HG02798 (cell line): ENCODE measurements at regions not wholly inside any gene's neighbourhood (a gene's known extent, or its start where the extent isn't known, plus 50 kb on each side); places are given as distances from the start of the nearest gene placed in this dataset.

Experiments used
- ATAC-seq: cut with Tn5 transposase; IDR thresholded peaks from one replicate; pipeline ENCODE4 v1.9.1; 2021; ENCODE audit warnings: mild to moderate bottlenecking; ENCODE audit not compliant: unreplicated experiment, poor library complexity

DNA sequence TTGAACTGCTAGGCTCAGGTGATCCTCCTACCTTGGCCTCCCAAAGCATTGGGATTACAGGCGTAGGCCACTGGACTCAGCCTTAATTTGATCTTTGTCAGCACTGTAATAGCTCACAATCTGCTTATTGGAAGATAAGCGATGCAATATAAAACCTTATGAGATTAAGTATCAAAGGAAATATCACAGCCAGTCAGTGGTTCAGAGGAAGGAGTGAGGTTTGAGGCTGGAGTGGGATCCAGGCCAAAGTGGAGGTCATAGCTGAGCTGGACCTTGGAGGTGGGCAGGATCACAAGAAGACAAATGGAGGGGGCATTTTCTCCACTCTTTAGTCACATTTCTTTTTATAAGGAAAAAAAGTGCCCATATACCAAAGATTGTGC lies 228.5 kb downstream of the RHOU start:
- ATAC-seq, result no peak

DNA sequence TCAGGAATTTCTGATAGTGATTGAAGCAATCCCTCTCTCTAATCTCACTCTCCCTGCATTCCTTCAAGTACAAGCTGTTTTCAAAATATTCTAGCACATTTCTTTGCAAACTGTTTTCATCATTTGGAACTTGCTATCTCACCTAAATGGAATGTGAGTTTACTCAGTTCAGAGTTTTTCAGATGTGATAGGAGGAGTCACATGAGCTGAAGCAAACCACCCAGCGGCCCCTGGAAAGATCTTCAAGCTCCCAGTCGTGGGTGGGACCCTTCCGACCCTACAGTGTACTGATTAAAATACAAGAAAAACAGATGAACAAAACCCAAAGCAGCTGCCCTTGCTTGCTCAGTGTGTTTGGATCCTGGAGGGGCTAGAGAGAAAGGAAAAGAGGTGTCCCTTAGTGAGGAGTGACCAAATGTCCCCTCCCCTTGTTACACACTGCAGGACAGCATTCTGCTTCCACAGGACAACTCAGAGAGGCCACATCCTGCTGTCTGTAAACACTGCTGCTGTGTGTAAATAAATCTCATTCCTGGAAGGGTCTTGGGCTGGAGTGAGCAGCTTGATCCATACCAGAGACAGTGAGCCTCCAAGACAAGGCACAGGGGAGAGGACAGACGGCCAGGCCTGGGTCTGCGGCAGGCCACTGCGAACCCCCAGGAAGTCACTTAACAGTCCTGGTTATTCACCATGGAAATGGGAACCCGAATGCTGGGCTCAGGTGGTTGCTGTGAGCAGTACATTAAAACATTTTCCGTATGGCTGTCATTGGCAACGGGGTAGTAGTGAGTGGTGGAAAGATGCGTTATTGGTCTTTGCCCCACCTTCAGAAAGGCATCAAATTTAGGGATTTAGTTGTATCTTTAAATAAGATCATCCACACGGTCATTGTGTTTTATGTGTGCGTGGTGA lies 229.2 kb downstream of the RHOU start:
- ATAC-seq, result no peak

DNA sequence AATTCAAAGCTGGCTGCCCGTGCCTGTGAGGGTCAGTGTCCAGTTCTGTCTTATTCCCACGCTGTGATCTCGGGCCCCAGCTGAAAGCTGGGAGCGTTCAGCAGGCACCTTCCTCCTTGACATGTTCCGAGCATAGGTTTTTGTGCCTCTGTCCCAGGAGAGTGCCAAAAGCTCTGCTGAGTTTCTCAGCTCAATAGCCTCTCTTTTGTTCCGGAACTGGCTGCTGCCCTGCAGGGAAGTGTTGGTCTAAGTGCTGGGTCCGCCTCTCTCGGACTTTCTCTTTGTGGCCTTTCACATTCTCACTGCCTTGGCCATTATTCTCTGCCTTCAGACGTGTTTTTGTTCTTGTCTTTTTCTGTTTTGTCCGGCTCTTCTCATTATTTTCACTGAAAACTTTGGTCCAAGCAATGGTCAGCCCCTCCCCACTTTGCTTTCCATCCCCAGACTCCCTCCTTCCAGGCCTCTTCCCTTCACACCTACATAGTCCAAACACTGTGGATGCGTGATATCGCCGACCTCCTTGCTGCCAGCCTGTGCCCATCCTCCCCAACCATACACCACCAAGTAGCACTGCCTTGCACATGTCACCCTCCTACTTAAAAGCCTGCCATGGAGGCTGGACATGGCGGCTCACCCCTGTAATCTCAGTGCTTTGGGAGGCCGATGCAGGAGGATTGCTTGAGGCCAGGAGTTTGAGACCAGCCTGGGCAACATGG lies 233.8 kb downstream of the RHOU start:
- ATAC-seq, result no peak

DNA sequence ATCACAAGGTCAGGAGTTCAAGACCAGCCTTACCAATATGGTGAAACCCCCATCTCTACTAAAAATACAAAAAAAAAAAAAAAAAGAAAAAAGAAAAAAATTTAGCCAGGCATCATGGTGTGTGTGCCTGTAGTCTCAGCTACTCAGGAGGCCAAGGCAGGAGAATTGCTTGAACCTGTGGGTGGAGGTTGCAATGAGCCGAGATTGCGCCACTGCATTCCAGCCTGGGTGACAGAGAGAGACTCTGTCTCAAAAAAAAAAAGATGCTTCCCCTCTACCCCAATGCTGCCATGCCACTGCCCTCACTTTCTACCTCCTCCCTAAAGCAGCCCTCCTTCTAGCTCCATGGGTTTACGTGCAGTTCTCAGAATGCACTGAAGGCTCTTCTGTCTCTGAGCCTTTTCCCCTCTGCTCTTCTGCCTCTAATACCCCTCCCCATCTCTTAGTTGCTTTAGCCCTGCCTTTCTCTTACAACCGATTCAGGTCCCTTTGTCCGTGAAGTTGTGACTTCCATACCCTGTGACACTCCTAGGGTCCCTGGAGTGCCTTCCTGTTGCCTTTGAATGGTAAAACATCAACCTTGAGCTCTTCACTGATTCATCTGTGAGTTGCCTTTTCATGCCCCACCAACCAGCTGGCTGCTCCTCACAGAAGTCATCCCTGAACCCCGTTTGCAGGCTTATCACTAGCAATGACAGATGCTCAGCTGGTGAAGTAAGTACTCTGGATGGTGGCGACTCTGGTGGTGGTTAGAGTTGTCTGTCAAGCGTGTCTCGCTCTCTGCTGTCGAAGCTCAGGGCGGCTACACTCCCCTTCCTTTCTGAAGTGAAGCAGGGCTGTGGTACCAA lies 234.9 kb downstream of the RHOU start:
- no peak for ATAC-seq

DNA sequence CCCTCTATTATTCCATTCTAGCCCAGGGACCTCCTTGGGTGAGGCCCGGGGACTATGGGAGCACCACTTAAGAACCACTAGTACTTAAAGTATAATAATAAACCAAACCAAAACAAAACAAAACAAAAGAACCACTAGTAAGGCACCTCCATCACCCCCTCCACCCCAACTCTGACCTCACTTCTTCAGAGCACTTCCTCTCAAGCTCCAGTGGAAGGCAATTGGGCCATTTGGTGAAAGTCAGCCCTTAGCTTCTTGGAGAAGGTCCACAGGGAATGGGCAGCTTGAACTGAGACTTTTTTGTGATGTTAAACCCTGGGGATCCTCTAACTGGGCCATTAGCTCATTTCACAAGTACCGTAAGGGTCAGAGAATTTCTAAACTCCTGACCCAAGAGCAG lies 237.3 kb downstream of the RHOU start:
- no peak for ATAC-seq

DNA sequence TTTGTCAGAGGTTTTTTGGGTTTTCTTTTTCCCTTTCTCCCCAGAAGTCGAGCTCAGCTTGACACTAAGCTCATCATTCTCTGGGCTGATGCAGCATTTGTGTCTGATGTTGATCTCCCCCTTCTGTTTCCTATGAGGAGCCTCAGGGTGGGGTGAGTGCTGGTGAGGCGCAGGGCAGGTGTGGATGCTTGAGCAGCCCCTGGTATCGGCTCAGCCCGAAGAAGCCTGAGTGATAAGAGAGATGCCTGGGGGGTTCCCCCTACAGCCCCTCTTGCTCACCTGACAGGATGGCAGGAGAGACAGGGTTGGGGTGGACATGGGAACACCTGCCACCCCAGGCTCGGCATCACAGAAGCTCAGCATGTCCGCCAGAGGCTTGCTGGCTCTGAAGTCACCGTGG lies 239.0 kb downstream of the RHOU start:
- no peak for ATAC-seq

DNA sequence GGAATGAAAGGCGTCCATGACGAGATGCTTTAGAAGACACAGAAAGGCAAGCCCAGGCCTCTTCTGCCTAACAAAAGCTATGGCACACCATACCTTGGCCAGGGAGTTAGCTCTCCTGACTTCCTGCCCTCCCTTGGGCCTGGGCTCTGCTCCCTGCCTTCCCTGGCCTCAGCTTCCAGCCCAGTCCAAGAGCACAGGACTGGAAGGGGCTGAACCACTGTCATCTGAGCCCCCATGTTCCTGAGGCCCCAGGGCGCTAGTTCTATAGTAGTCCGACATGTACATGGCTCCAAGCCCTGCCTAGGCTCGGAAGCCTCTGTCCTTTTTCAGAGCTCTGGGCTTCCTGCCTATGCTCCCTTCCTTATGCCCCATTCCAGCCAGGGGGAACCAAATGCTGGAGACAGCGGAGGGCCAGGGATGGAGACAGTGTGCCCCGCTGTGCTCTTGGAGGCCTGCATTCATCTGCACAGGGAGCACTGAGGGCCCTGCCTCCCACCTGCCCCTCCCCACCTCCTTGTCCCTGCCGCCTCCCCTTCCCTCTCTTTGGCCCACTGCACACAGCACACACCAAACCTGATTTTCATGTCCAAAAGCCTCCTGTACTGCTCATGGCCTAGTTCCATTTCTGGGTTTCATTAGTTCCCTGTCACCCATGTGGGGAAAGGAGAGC lies 240.1 kb downstream of the RHOU start:
- ATAC-seq, result no peak

DNA sequence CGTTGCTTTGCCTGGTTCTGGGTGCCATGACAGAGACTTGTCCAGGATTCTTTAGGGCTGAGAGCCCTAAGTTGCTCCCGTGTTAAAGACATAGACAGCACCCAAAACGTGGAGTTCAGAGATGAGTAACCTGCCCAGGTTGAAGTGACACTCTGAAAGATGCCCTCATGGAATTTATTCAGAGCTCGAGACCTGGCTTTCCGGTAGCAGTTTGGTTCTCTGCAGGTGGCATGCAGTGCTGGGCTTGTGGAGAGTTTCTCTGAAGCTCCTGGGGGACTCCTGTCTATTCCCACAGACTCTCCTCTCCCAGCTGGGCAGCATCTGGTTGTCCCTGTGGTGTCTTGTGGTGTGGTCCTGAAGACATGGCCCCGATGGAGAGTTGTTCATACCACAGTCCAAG lies 241.0 kb downstream of the RHOU start:
- ATAC-seq, result no peak

DNA sequence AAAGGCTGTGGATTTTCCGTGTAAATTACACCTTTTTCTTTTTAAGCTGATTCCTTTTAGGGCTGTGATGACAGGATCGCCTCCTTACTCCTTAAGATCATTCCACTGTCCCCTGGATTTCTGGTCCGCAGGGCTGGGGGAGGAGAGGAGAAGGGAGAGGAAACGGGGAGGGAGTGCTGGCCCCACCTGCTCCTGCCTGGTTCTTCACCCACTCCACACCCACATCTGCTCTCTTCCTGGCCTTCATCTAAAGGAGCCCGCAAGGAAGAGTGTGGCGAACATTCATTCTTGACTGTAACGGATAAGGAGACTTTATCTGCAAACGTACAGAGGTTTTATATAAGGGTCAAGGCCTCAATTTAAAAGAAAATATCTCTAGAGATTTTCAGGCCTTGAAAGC lies 242.0 kb downstream of the RHOU start:
- ATAC-seq, result no peak

DNA sequence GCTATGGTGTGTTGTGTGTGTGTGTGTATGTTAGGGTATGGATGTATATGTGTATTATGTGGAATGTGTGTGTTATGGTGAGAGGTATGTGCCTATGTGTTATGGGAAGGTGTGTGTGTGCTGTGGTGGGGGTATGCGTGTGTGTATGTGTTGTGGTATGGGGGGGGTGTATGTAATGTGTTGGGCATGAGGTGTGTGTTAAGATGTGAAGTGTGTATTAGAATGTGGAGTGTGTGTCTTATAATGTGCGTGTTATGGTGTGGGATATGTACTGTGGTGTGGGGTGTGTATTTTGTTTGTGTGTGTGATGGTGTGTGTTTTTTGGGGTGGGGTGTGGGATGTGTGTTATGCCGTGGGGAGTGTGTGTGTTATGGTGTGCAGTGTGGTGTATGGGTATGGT lies 242.5 kb downstream of the RHOU start:
- ATAC-seq, result no peak

DNA sequence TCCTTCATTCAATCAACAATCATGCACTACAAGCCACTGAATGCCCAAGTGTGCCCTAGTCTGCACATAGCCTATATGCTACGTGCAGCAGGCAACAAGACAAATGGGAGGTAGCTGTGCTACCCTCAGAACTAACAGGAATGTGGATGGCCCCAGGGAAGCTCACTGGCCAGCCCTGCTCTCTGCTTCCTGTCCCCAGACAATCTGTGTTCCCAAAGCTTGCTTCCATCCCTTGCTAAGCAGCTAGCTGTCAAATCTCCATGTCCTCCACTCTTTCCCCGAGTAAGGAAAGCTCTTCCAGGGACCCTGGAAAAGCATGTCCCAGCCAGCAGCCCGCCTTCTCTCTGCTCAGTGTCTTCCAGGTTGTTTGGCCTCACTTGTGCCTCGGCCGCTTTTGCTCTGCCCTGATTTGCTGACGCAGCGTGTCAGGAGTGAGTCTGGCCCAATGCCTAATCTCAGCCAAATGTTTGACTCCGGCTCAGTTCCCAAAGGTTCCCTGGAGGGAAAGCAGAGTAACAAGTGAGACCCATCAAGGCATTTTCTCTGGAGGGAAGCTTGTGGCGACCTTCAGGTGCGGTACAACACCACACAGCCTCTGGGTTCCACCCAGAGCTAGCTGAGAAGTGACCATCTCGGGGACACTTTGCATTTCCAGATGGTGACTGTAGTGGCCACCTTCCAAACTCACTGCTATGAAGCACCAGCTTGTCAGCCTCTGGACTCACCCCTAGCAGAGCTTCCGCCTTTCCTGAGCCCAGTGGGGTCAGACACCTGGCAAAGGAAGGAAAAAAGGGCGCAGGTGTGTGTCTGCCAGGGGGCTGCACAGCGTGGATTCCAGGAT lies 243.4 kb downstream of the RHOU start:
- ATAC-seq, result no peak

DNA sequence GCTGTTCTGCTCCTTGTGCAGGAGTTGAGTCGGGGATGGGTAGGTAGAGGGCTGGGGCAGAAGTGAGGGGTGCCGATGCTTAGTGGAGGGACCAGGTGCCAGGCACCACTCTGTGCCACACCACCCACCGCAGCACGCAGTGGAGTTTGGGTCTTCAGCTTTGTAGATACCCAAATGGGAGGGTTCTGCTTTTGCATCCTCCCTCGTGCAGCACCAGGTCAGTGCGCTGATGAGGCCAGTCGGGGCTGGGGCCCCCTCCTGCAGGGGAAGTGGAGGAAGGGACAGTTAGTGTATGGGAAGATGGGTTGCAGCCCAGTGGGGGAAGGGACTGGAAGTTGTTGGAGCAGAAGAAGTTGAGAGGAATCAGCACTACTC lies 244.0 kb downstream of the RHOU start:
- no peak for ATAC-seq

DNA sequence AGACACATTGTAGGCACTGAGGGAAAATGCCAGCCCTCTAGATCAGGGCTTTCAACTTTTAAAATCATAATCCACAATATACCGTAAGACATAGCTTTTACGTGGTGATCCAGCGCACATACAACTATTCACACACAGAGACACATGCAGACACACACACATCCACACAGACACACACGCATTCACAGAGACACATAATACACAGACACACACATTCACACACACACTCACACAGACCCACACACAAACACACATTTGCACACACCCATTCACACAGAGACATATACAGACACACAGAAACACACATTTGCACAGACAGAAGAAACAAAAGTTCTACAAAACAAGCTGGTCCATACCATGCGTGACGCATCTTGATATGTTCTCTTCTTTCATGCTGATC lies 244.5 kb downstream of the RHOU start:
- no peak for ATAC-seq

DNA sequence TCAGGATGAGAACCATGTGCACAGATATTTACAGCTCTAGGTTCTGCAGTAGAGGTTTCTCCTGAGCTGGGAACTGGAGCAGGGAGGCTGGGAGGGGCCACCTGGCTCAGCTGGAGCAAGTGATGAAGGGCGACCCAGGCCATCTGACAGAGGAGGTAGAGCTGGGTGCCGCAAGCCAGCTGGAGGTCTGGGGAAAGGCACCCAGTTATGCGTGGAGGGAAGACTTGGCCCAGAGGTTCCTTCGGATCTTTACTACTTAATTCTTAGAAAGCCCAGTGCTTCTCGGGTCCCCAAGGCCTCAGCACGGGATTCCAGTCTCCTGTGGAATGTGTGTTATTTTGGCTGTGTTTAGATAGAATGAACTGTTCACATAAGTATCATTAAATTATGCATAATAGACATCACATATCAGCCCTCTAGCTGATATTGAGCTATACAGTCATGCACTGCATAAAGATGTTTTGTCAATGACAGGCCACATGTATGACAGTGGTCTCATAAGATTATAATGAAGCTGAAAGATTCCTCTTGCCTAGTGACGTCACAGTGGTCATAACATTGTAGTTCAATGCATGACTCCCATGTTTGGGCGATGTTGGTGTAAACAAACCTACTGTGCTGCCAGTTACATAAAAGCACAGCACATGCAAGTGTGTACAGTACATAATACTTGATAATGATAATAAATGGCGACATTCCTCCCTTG lies 245.1 kb downstream of the RHOU start:
- ATAC-seq, result no peak

DNA sequence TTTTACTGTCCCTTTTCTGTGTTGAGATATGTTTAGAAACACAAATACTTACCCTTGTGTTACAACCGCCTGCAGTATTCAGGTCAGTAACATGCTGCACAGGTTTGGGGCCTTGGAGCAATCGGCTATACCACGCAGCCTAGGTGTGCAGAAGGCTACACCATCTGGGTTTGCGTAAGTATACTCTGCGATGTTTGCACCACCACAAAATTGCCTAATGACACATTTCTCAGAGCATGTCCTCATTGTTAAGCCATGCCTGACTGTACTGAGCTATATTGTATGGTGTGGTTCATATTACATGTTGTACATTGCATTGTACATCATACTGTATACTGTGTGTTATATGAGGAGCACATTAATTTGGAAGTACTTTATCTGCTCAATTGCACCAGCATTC lies 247.4 kb downstream of the RHOU start:
- ATAC-seq, result no peak

DNA sequence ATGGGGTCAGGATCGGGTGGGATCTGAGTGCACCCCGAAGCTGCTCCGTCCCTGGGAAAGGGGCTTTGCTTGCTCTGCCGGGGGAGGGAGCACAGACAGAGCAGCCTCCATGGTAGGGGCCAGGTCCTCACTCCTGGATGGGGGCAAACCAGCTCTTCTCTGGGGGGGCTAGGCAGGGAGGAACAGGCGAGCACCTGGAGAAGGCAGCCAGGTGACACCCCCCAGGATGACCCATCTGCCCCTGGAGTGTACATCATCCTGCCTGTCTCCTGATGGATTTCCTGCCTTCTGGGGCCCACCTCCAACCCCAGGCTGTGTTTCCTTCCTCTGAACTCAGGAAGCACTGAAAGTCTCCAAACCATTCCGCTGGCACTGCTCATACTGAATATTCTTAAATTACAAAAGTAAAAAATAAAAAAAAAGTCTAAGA lies 248.0 kb downstream of the RHOU start:
- ATAC-seq, result no peak

DNA sequence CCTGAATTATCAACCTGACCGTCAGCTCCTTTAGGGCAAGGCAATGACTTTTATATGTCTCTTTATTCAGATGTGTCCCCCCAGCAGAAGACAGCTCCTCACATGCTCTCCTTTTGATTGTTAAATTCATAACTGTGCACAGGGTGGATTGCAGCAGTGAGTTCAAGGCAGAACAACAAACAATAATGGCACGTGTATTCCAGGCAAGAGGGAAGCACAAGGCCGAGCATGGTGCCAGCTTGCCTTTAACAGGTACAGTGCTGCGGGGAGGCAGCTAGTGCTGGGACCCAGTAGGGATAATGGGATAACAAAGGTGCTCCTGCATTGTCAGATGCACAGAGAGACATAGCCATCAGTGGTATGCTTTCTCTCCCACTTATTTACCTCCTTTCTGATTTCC lies 248.4 kb downstream of the RHOU start:
- ATAC-seq, result no peak

DNA sequence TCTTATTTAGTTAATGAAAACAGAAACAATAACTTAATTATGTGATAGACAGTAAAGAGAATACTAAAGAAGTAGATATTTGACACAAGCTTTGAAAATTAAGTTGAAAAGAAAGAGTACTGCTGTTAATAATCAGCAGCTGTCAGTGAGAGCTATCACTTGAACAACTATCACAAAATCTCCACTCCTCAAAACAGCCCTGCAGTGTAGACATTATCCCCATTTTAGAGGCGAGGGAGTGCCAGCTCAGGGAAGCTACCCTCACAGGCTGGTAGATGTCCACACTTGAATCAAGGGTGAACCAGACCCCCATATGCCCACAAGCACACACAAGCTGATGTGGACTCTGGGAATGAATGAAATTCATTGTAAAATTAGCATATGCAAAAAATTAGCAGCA lies 248.8 kb downstream of the RHOU start:
- ATAC-seq, result no peak
